Endothelial cell of umbilical vein (primary cell): ENCODE measurements at regions not wholly inside any gene's neighbourhood (a gene's known extent, or its start where the extent isn't known, plus 50 kb on each side); places are given as distances from the start of the nearest gene placed in this dataset.

ENCODE experiments used
- BruUV-seq: library from RNA; stranded (reverse); fragments of 400-500 nt; replicated peaks from 2 replicates; lab custom pipeline; 2021; lab: Mats Ljungman, UMichigan
- CTCF ChIA-PET: fragments of 300-600, 350-600 bp; sonication (Branson Sonifier 250); formaldehyde crosslinking; loops from one replicate; lab custom pipeline; 2021; ENCODE audit warnings: antibody characterized with exemption, inconsistent platforms; lab: Charles Lee
- POLR2A ChIA-PET: fragments of 300-600, 350-600 bp; sonication (Branson Sonifier 250); formaldehyde crosslinking; loops from one replicate; lab custom pipeline; 2021; ENCODE audit warnings: antibody characterized with exemption, inconsistent platforms; lab: Charles Lee
- DNase-seq: peaks from one replicate; pipeline ENCODE4 v3.0.0-alpha.2; 2011; ENCODE audit warnings: low read depth, low spot score
- FAIRE-seq: peaks from 2 replicates; lab custom pipeline; 2011; peaks lifted over from hg19 to GRCh38; lab: Jason Lieb, UNC
- H2AFZ ChIP-seq: 2 replicates; pipeline ENCODE4 v1.6.0; 2012; ENCODE audit warnings: low read depth, low read length, control low read depth, inconsistent platforms
- H3K27ac ChIP-seq: 2 replicates; pipeline ENCODE4 v1.5.1; 2011; ENCODE audit warnings: low read depth, mild to moderate bottlenecking, control low read depth, low read length, moderate library complexity; ENCODE audit not compliant: insufficient read depth
- H3K27me3 ChIP-seq, 2 experiments: 2 replicates each; pipeline versions ENCODE4 v1.6.0 to v1.6.1; 2011; ENCODE audit warnings: low read length in 2 of 2, mixed read lengths in 1 of 2; ENCODE audit not compliant: control insufficient read depth in 2 of 2, insufficient read depth in 2 of 2
- H3K36me3 ChIP-seq, 2 experiments: 2 replicates in 1 of 2; 3 replicates in 1 of 2; pipeline ENCODE4 v1.5.1; 2011; ENCODE audit warnings: low read length in 2 of 2, mild to moderate bottlenecking in 1 of 2, moderate library complexity in 1 of 2; ENCODE audit not compliant: control insufficient read depth in 2 of 2, insufficient read depth in 2 of 2; ENCODE audit errors: extremely low read depth in 1 of 2
- H3K4me1 ChIP-seq: 3 replicates; pipeline ENCODE4 v1.5.1; 2011; ENCODE audit warnings: mild to moderate bottlenecking, low read length; ENCODE audit not compliant: control insufficient read depth, insufficient read depth; ENCODE audit errors: extremely low read depth
- H3K4me2 ChIP-seq: 2 replicates; pipeline ENCODE4 v1.6.1; 2011; ENCODE audit warnings: low read length, control low read depth, mixed read lengths; ENCODE audit not compliant: insufficient read depth
- H3K4me3 ChIP-seq, 3 experiments: fragments of 200-600 bp in 1 of 3; sonication (generic), shearing (Covaris generic) in 1 of 3; replicated peaks in 1 of 3; 2 replicates each; pipeline ENCODE4 v1.5.1; 2011 to 2016; ENCODE audit warnings: control low read depth in 3 of 3, low read length in 3 of 3, mild to moderate bottlenecking in 2 of 3, inconsistent platforms in 1 of 3, low read depth in 1 of 3, moderate library complexity in 1 of 3; ENCODE audit not compliant: insufficient read depth in 1 of 3
- H3K79me2 ChIP-seq: 2 replicates; pipeline ENCODE4 v1.6.0; 2012; ENCODE audit warnings: low read length, inconsistent platforms; ENCODE audit not compliant: control insufficient read depth, insufficient read depth
- H3K9ac ChIP-seq: replicated peaks from 2 replicates; pipeline ENCODE3; 2011; ENCODE audit warnings: low read length, control low read depth; ENCODE audit not compliant: insufficient read depth; ENCODE audit errors: extremely low read depth
- H3K9me1 ChIP-seq: replicated peaks from 3 replicates; pipeline ENCODE4 v1.6.0; 2011; ENCODE audit warnings: mild to moderate bottlenecking, low read length; ENCODE audit not compliant: control insufficient read depth, insufficient read depth; ENCODE audit errors: extremely low read depth
- H3K9me3 ChIP-seq: replicated peaks from 2 replicates; pipeline ENCODE4 v1.5.1; 2012; ENCODE audit warnings: low read length, inconsistent platforms; ENCODE audit not compliant: control insufficient read depth, insufficient read depth
- H4K20me1 ChIP-seq: replicated peaks from 2 replicates; pipeline ENCODE3; 2011; ENCODE audit warnings: mild to moderate bottlenecking, low read length; ENCODE audit not compliant: control insufficient read depth, insufficient read depth; ENCODE audit errors: extremely low read depth
- CTCF ChIP-seq, 2 donors: IDR thresholded peaks; 1 replicate in 1 of 2; 2 replicates in 1 of 2; pipeline ENCODE4 v1.5.1; 2011; ENCODE audit warnings: low read length in 2 of 2, mild to moderate bottlenecking in 2 of 2, moderate library complexity in 2 of 2, control low read depth in 1 of 2, inconsistent platforms in 1 of 2, low read depth in 1 of 2; ENCODE audit not compliant: insufficient read depth in 1 of 2; ENCODE audit errors: extremely low read depth in 1 of 2
- EZH2 ChIP-seq: IDR thresholded peaks from 2 replicates; pipeline ENCODE4 v1.6.1; 2012; ENCODE audit warnings: borderline replicate concordance, low read depth, mild to moderate bottlenecking, moderate library complexity, low read length, inconsistent platforms; ENCODE audit not compliant: severe bottlenecking
- FOS ChIP-seq: IDR thresholded peaks from 2 replicates; pipeline ENCODE4 v1.6.1; 2011; ENCODE audit warnings: mild to moderate bottlenecking, low read length, moderate library complexity, borderline replicate concordance; ENCODE audit not compliant: insufficient read depth
- GATA2 ChIP-seq: IDR thresholded peaks from 2 replicates; pipeline ENCODE4 v1.7.0; 2011; ENCODE audit warnings: low read depth, mild to moderate bottlenecking, moderate library complexity, mixed read lengths, low read length; ENCODE audit not compliant: insufficient read length, insufficient read depth
- JUN ChIP-seq: IDR thresholded peaks from 2 replicates; pipeline ENCODE4 v1.6.1; 2011; ENCODE audit warnings: borderline replicate concordance, low read depth; ENCODE audit not compliant: insufficient read length, insufficient read depth
- MAX ChIP-seq: IDR thresholded peaks from 2 replicates; pipeline ENCODE4 v1.6.1; 2011; ENCODE audit not compliant: insufficient read depth, insufficient read length
- MYC ChIP-seq: IDR thresholded peaks from one replicate; pipeline ENCODE4 v1.6.1; 2011; ENCODE audit warnings: mild to moderate bottlenecking, low read depth, low read length
- POLR2A ChIP-seq: IDR thresholded peaks from 2 replicates; pipeline ENCODE4 v1.6.1; 2012; ENCODE audit warnings: low read depth, mild to moderate bottlenecking, control low read depth, low read length
- dilution Hi-C: fragments of 300-500 bp; cut with MboI; formaldehyde crosslinking; loops from one replicate; pipeline ENCODE4 v1.15.0; 2019; ENCODE audit warnings: low sequenced_read_pairs; ENCODE audit not compliant: extremely low pct_ligation_motif_present
- intact Hi-C: fragments of 100-400 bp; cut with micrococcal nuclease; formaldehyde crosslinking; loops from one replicate; pipeline ENCODE4 v1.10.0; 2022

GRCh38 chr15:88321271-88321670 lies 64.7 kb upstream of the NTRK3 start:
- DNase-seq, result no peak
- H2AFZ ChIP-seq, result no peak overlapping the region
- no peak overlapping the region for H3K27ac ChIP-seq
- CTCF ChIA-PET, result no interaction called here
- H3K36me3 ChIP-seq, result no peaks in the 10 kb centered on the region
- no peak overlapping the region for H3K9ac ChIP-seq
- H3K27me3 ChIP-seq, result no peaks in the 10 kb centered on the region
- H3K9me1 ChIP-seq, result no peaks in the 10 kb centered on the region
- H3K79me2 ChIP-seq, result no peaks in the 10 kb centered on the region
- H3K4me3 ChIP-seq, result no peak overlapping the region
- TF ChIP-seq EZH2 (no peak), POLR2A (no peak), MYC (no peak), CTCF (IDR thresholded peaks at IDR 0.05; ENCODE audit: extremely low read depth in 1 of 2, insufficient read depth in 1 of 2, low read depth in 1 of 2, low read length in 2 of 2) (no peak), GATA2 (no peak), FOS (no peak), MAX (no peak), JUN (no peak)
- no peaks in the 10 kb centered on the region for H3K9me3 ChIP-seq
- H3K4me2 ChIP-seq, result no peak overlapping the region
- POLR2A ChIA-PET, result no interaction called here
- H3K4me1 ChIP-seq, result no peaks in the 10 kb centered on the region
- H4K20me1 ChIP-seq, result no peaks in the 10 kb centered on the region
- no peak for FAIRE-seq
- no TSS peak for BruUV-seq
- intact Hi-C loops (no loop called here), dilution Hi-C loops (no loop called here)
